Colonic mucosa (tissue), 4 donors: ENCODE measurements at regions not wholly inside any gene's neighbourhood (a gene's known extent, or its start where the extent isn't known, plus 50 kb on each side); places are given as distances from the start of the nearest gene placed in this dataset.

Source experiments
- DNase-seq: peaks from one replicate; pipeline ENCODE4 v3.0.0-alpha.2; 2020
- H3K27ac ChIP-seq: fragments of 200-600 bp; one replicate; pipeline ENCODE4 v1.8.0; 2021
- H3K27me3 ChIP-seq: fragments of 200-600 bp; one replicate; pipeline ENCODE4 v1.8.0; 2021
- H3K36me3 ChIP-seq: fragments of 200-600 bp; one replicate; pipeline ENCODE4 v1.8.0; 2021
- H3K4me1 ChIP-seq: fragments of 200-600 bp; one replicate; pipeline ENCODE4 v1.8.0; 2021; ENCODE audit warnings: mild to moderate bottlenecking
- H3K4me3 ChIP-seq: fragments of 200-600 bp; one replicate; pipeline ENCODE4 v1.8.0; 2021
- H3K9ac ChIP-seq, 2 donors: one replicate each; pipeline ENCODE4 v1.7.0; 2013; ENCODE audit warnings: control low read depth in 2 of 2, low read depth in 2 of 2, low read length in 2 of 2
- H3K9me3 ChIP-seq: fragments of 200-600 bp; one replicate; pipeline ENCODE4 v1.8.0; 2021
- intact Hi-C: fragments of 100-400 bp; cut with DNase I; formaldehyde crosslinking; loops from one replicate; pipeline ENCODE4 v1.14.1; 2022
- TF ChIP-seq, protein P1 (sequence below): fragments of 200-600 bp; IDR thresholded peaks from one replicate; pipeline ENCODE4 v1.8.0; 2022; ENCODE audit warnings: antibody characterized with exemption, mild to moderate bottlenecking
- donor health status: healthy.
- donor health status: DM: no; HTN: no; CAD: no.
- donor health status: DM: no; HTN: no; CAD: no.

DNA sequence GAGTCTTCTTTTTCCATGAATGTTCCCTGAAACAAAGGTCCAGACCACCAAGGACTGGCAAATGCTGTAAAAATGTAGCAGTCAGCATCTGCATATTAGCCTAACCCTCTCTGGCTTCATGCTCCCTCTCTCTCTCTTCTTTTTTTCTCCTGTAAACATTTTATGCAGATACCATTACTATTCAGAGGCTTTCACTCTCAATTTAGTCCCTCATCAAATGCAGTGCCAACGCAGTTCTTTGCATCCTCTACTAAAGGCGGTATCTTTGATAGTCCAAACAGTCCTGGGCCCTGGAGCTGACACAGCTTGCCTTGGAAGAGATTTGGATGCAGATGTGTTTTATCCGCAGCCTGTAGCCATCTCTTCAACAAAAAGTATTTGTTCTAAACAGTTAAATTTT is 167.1 kb upstream of the MMS22L start:
- no peaks in the 10 kb centered on the region for H3K9me3 ChIP-seq
- TF ChIP-seq, protein P1, sequence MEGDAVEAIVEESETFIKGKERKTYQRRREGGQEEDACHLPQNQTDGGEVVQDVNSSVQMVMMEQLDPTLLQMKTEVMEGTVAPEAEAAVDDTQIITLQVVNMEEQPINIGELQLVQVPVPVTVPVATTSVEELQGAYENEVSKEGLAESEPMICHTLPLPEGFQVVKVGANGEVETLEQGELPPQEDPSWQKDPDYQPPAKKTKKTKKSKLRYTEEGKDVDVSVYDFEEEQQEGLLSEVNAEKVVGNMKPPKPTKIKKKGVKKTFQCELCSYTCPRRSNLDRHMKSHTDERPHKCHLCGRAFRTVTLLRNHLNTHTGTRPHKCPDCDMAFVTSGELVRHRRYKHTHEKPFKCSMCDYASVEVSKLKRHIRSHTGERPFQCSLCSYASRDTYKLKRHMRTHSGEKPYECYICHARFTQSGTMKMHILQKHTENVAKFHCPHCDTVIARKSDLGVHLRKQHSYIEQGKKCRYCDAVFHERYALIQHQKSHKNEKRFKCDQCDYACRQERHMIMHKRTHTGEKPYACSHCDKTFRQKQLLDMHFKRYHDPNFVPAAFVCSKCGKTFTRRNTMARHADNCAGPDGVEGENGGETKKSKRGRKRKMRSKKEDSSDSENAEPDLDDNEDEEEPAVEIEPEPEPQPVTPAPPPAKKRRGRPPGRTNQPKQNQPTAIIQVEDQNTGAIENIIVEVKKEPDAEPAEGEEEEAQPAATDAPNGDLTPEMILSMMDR = no peak

DNA sequence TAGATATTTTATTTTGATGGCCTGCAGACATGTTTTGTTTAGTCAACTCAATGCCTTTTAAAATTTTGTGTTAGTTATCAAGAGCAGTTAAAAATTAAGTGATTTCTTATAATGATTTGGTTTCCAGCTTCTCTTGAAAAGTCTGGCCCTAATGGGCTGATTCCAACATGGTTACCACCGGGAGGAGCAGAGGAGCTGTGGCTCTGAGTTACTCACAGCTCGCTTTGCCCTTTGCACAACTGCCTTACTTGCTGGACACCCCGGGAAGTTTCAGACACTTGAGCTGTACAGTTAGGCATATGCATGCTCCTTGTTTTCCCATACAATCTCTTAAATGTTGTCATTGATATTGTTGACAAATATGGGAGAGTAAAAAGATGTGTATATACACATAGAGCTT is 173.1 kb upstream of the MMS22L start:
- no peaks in the 10 kb centered on the region for H3K4me1 ChIP-seq
- TF ChIP-seq, protein P1 = no peak
- H3K9me3 ChIP-seq = no peaks in the 10 kb centered on the region
- no peaks in the 10 kb centered on the region for H3K27me3 ChIP-seq
- intact Hi-C loops = no loop called here
- H3K27ac ChIP-seq = no peak overlapping the region
- H3K36me3 ChIP-seq = no peaks in the 10 kb centered on the region
- no peak for DNase-seq
- no peak overlapping the region for H3K4me3 ChIP-seq
- H3K9ac ChIP-seq = no peak overlapping the region

More for the DNA sequence above, 167.1 kb upstream of the MMS22L start:
- intact Hi-C loops = no loop called here
- Histone ChIP-seq H3K36me3 (no peaks in the 10 kb centered on the region), H3K4me3 (no peak overlapping the region), H3K4me1 (no peaks in the 10 kb centered on the region), H3K27me3 (no peaks in the 10 kb centered on the region), H3K9ac (no peak overlapping the region), H3K27ac (no peak overlapping the region)
- no peak for DNase-seq

DNA sequence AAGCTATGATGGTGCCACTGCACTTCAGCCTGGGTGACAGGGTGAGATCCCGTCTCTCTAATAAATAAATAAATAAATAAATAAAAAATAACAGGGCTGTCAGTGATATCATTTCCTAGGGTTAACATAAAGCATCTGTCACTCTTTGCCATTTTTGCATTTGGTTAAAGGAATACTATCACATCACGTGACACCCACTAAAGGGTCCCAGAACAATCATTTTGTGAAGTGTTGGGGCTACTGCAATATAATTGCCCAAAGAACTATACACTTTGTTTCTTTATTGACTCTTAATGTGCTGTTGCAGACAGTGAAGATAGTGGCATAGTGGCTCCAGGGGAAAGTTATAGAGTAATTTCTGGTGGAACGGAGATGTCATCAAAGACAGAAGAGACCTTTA is 176.5 kb upstream of the MMS22L start:
- H3K4me3 ChIP-seq = no peak overlapping the region
- no peak overlapping the region for H3K9ac ChIP-seq
- no peaks in the 10 kb centered on the region for H3K4me1 ChIP-seq
- TF ChIP-seq, protein P1 = no peak
- intact Hi-C loops = no loop called here
- no peaks in the 10 kb centered on the region for H3K27me3 ChIP-seq
- H3K27ac ChIP-seq = no peak overlapping the region
- no peaks in the 10 kb centered on the region for H3K36me3 ChIP-seq
- no peak for DNase-seq
- no peaks in the 10 kb centered on the region for H3K9me3 ChIP-seq

DNA sequence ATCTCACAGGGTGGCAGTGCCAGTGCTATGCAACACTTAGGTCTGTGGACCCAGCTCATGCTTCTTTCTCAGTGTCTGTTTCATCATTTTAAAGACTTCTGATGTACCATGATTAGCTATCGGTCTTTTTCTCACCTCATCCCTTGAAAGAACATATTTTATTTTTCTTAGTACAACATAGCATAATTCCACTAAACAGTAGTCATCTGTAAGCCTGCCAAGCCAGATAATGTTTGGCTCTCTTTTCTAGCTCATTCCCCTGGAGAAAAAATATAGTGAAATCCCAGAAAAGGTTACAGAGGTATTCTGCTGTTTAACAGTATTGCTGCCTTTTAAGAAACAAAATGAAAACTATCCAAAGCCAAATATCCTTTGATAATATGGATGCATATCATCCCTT is 177.0 kb upstream of the MMS22L start:
- Histone ChIP-seq H3K36me3 (no peaks in the 10 kb centered on the region), H3K27me3 (no peaks in the 10 kb centered on the region), H3K4me1 (no peaks in the 10 kb centered on the region), H3K9me3 (no peaks in the 10 kb centered on the region), H3K27ac (no peak overlapping the region), H3K9ac (no peak overlapping the region), H3K4me3 (no peak overlapping the region)
- intact Hi-C loops = no loop called here
- TF ChIP-seq, protein P1 = no peak
- DNase-seq = no peak

DNA sequence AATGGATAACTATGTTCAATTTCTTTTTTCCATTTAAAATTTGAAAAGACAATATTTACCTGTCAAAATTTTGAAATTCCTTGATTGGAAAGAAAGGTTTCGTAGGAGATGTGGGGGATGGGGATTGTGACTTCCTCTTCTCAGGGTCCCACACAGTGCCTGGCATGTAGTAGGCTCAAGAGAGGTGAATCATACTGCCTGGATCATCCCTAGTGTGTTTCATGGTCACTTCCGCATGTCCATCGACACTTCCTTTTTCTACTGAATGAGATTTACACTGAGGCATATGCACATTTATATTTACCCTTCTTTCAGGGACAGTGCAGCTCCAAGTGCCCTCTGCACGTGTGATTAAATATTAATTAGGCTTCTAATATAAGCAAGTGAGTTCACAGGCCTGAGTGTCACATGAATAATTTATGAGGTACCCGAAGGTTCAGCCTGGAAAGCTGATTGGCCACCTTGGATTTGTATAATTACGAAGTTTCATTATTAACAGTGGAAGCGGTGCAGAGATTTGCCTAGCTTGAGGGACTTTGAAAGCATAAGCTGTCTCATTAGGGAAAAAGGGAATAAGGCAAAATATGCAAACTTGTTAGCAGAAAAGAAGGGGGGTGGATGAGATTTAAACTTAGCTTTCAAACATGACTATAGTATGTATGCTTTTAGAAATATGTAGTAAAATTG is 177.5 kb upstream of the MMS22L start:
- no peaks in the 10 kb centered on the region for H3K9me3 ChIP-seq
- intact Hi-C loops = no loop called here
- H3K4me3 ChIP-seq = no peak overlapping the region
- TF ChIP-seq, protein P1 = no peak
- no peak overlapping the region for H3K9ac ChIP-seq
- no peak overlapping the region for H3K27ac ChIP-seq
- H3K36me3 ChIP-seq = no peaks in the 10 kb centered on the region
- H3K4me1 ChIP-seq = no peaks in the 10 kb centered on the region
- DNase-seq = no peak
- no peaks in the 10 kb centered on the region for H3K27me3 ChIP-seq
